Activated naive CD8-positive, alpha-beta T cell treated with anti-CD3 and anti-CD28 coated beads for 36 hours (primary cell): ENCODE measurements at regions not wholly inside any gene's neighbourhood (a gene's known extent, or its start where the extent isn't known, plus 50 kb on each side); places are given as distances from the start of the nearest gene placed in this dataset.
A peak's percentile ranks its signal among the peaks of the same experiment; 100 is the strongest.

Experiments used
- DNase-seq: peaks from one replicate; pipeline ENCODE4 v3.0.0; 2021
- H3K27ac Mint-ChIP-seq: one replicate; pipeline ENCODE4 v1.8.0; 2022; ENCODE audit warnings: mild to moderate bottlenecking, moderate library complexity, mixed read lengths
- H3K27me3 Mint-ChIP-seq: one replicate; pipeline ENCODE4 v1.8.0; 2022; ENCODE audit warnings: mild to moderate bottlenecking, mixed read lengths
- H3K36me3 Mint-ChIP-seq: one replicate; pipeline ENCODE4 v1.8.0; 2021; ENCODE audit warnings: mild to moderate bottlenecking, mixed read lengths
- H3K4me1 Mint-ChIP-seq: one replicate; pipeline ENCODE4 v1.8.0; 2021; ENCODE audit warnings: mixed read lengths
- H3K4me3 Mint-ChIP-seq: one replicate; pipeline ENCODE4 v1.8.0; 2022; ENCODE audit warnings: mild to moderate bottlenecking, moderate library complexity, mixed read lengths
- H3K9me3 Mint-ChIP-seq: one replicate; pipeline ENCODE4 v1.8.0; 2022; ENCODE audit warnings: mixed read lengths

DNA sequence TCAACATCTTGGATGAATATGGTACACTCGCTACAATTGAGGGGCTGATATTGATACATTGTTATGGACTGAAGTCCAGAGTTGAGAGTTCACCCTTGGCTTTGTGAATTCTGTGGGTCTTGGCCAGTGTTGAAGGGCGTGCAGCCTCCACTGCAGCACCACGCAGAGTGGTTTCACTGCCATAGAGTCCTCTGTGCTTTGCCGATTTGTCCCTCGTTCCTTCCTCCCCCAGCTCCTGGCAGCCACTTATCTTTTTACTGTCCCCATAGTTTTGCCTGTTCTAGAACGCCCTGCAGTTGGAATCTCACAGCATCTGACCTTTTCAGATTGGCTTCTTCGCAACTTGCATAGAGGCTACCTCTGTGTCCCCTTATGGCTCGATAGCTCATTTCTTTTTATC is 57.3 kb upstream of the IRS2 start:
- Mint-ChIP-seq H3K4me1 (peaks cover 8% of the 10 kb centered on the region), H3K4me3 (no peak overlapping the region), H3K36me3 (no peaks in the 10 kb centered on the region), H3K27me3 (peaks cover 44% of the 10 kb centered on the region), H3K9me3 (no peaks in the 10 kb centered on the region), H3K27ac (no peak overlapping the region)
- DNase-seq: no peak

DNA sequence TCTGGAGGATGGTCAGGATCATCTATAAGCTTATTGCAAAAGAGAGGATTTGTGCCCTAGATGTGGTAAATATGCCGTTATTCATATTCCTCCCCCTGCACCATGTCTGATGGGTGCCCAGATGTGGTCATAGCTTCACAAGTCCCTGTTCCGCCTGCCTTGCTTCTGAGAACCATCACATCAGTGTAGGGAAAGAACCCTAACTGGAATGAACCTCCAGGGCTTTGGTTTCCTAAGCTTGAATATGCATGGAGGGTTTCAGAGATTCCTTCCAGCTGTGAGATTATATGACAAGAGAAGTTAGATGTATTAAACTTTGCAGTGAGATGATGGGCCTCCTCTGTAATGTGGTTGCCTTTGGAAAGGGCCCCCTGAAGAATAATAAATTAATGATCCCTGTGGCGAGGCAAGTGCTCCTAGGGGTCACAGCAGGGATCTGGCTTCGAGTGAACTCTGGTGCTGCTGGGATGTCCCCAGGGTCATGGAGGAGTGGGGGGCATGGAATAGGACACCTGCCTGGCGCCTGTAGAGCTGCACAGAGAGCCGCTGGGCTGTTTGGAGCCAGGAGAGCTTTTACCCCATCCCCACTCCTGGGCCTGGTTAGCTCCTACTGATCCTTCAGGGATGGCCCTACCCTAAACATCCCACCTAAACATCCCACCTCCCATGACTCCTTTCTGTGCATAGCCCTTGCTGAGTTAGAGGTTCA is 56.0 kb upstream of the IRS2 start:
- DNase-seq: no peak
- H3K36me3 Mint-ChIP-seq: no peaks in the 10 kb centered on the region
- no peak overlapping the region for H3K27ac Mint-ChIP-seq
- no peaks in the 10 kb centered on the region for H3K9me3 Mint-ChIP-seq
- peaks cover 44% of the 10 kb centered on the region for H3K27me3 Mint-ChIP-seq
- peaks cover 8% of the 10 kb centered on the region for H3K4me1 Mint-ChIP-seq
- no peak overlapping the region for H3K4me3 Mint-ChIP-seq

GRCh38 chr13:109840893-109841287 is 54.5 kb upstream of the IRS2 start:
- Mint-ChIP-seq H3K27me3 (peaks cover 35% of the 10 kb centered on the region), H3K27ac (no peak overlapping the region), H3K36me3 (no peaks in the 10 kb centered on the region), H3K4me3 (no peak overlapping the region), H3K4me1 (peaks cover 8% of the 10 kb centered on the region), H3K9me3 (no peaks in the 10 kb centered on the region)
- DNase-seq: no peak

- Mint-ChIP-seq H3K4me3 (no peak overlapping the region), H3K27me3 (peaks cover 40% of the 10 kb centered on the region), H3K36me3 (no peaks in the 10 kb centered on the region), H3K9me3 (no peaks in the 10 kb centered on the region), H3K27ac (no peak overlapping the region), H3K4me1 (peaks cover 8% of the 10 kb centered on the region)
- DNase-seq: peak; percentile 3
Observed at GRCh38 chr13:109840201-109840892, 54.0 kb upstream of the IRS2 start.

DNA sequence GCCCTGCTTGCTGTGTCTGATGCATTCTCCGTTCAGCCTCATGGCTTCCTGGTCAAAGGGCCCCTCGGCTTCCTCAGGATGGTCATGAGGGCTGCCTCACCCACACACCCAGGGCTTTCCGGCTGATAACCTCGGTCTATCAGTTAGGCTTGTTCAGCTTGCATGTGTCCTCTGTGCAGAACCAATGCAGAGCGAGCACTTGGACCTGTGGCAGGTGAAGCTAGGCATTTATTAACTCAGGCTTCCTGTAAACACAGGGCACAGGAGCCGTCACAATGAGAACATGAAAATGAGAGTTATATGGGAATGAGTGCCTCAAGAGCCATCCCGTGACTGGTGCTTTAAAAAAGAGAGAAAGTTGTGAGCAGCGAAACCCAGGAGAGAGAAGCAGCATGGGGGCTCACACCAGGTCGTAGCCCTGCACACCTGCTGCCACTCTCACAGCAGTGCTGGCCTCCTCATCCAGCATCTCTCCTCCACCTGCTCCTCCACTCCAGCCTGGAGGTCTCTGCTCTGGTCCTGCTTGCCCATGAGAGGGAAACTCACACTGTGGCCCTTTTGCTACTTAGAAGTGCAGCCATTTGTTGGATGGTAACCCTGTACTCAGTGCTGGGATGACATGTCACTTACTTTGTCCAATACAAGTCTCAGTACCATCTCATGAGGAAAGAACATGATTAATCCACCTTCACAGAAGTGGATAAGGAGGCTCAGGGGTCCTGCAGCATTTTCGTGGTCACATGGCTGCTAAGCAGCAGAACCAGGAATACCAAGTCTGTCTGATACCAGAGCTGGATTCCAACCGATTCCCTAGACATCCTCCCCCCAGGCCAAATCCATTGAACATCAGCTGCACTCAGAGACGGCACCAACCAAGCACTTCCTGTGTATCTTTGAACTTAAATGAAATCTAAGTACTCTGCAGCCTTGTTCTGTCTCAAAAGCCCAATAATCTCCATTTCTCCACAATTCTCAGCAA is 50.5 kb upstream of the IRS2 start:
- DNase-seq: no peak
- Mint-ChIP-seq H3K36me3 (no peaks in the 10 kb centered on the region), H3K27me3 (peaks cover 53% of the 10 kb centered on the region), H3K9me3 (peaks cover 3% of the 10 kb centered on the region), H3K27ac (no peak overlapping the region), H3K4me3 (no peak overlapping the region), H3K4me1 (peaks cover 8% of the 10 kb centered on the region)
